ENCODE measurements at regions not wholly inside any gene's neighbourhood (a gene's known extent, or its start where the extent isn't known, plus 50 kb on each side); places are given as distances from the start of the nearest gene placed in this dataset.

DNA sequence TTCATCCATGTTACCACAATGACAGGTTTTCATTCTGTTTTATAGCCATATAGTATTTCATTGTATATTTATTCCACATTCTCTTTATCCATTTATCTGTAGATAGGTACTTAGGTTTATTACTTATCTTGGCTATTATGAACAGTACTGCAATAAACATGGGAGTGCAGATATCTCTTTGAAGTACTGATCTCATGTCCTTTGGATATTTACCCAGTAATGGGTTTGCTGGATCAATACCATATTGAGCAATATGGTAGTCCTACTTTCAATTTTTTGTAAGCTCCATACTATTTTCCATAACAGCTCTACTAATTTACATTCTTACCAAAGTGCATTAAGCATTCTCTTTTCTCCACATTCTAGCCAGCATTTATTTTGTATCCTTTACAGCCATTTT lies 235.8 kb upstream of the ALG10 start:
- ChIA-PET RAD21 (ENCODE audit: low non-redundant PET in 1 of 2, low total read pairs in 2 of 2, uncharacterized antibody in 2 of 2, unreplicated experiment in 2 of 2) (no interaction called here), POLR2A (no interaction called here), CTCF (no interaction called here)
- Histone ChIP-seq H3K79me2 (ENCODE audit: insufficient read depth, low read length) (no peaks in the 10 kb centered on the region), H3K27ac (ENCODE audit: low read depth, low read length) (no peak overlapping the region), H3K27me3 (ENCODE audit: insufficient read depth, low read length) (no peaks in the 10 kb centered on the region), H3K4me1 (ENCODE audit: control insufficient read depth in 1 of 2, insufficient read depth in 2 of 2, low read length in 2 of 2) (no peaks in the 10 kb centered on the region), H3K9me2 (ENCODE audit: insufficient read depth) (no peaks in the 10 kb centered on the region), H3K4me3 (replicated peaks in 1 of 2; ENCODE audit: low read depth in 1 of 2, low read length in 2 of 2) (no peak overlapping the region), H2AFZ (ENCODE audit: low read depth, low read length, poor library complexity, severe bottlenecking) (no peak overlapping the region), H3K36me3 (ENCODE audit: control insufficient read depth in 1 of 2, insufficient read depth in 2 of 2, low read length in 2 of 2) (no peaks in the 10 kb centered on the region), H3K4me2 (ENCODE audit: low read length) (no peak overlapping the region), H4K20me1 (ENCODE audit: insufficient read depth) (no peaks in the 10 kb centered on the region), H3K9ac (ENCODE audit: low read length) (no peak overlapping the region), H3K9me3 (ENCODE audit: control insufficient read depth in 1 of 2, insufficient read depth in 1 of 2, low read depth in 1 of 2, low read length in 2 of 2) (peaks cover 4 to 24% of the 10 kb centered on the region in 2 experiments; a peak in 2 of 4 replicates)
- DNase-seq (ENCODE audit: low read depth, low spot score) (no peak), ATAC-seq (no peak)
- BruUV-seq (replicated peaks), result no TSS peak
- no peak for TF ChIP-seq ELF1 (IDR thresholded peaks at IDR 0.05; ENCODE audit: borderline replicate concordance, low read depth)
- no peak for TF ChIP-seq ZFX (IDR thresholded peaks at IDR 0.05)
- TF ChIP-seq, protein P1, sequence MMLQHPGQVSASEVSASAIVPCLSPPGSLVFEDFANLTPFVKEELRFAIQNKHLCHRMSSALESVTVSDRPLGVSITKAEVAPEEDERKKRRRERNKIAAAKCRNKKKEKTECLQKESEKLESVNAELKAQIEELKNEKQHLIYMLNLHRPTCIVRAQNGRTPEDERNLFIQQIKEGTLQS (IDR thresholded peaks at IDR 0.05), result no peak
- no peak for TF ChIP-seq FOSL1 (IDR thresholded peaks at IDR 0.05; ENCODE audit: low read depth)
- TF ChIP-seq JUND (IDR thresholded peaks at IDR 0.05), result no peak
- TF ChIP-seq YY1 (IDR thresholded peaks at IDR 0.05; ENCODE audit: extremely low read depth, insufficient replicate concordance, low read depth, low read length), result no peak
- TF ChIP-seq, protein P2, sequence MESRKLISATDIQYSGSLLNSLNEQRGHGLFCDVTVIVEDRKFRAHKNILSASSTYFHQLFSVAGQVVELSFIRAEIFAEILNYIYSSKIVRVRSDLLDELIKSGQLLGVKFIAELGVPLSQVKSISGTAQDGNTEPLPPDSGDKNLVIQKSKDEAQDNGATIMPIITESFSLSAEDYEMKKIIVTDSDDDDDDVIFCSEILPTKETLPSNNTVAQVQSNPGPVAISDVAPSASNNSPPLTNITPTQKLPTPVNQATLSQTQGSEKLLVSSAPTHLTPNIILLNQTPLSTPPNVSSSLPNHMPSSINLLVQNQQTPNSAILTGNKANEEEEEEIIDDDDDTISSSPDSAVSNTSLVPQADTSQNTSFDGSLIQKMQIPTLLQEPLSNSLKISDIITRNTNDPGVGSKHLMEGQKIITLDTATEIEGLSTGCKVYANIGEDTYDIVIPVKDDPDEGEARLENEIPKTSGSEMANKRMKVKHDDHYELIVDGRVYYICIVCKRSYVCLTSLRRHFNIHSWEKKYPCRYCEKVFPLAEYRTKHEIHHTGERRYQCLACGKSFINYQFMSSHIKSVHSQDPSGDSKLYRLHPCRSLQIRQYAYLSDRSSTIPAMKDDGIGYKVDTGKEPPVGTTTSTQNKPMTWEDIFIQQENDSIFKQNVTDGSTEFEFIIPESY (IDR thresholded peaks at IDR 0.05; ENCODE audit: extremely low read depth, insufficient replicate concordance, low read length), result no peak
- no peak for TF ChIP-seq RAD21 (IDR thresholded peaks at IDR 0.05; ENCODE audit: low read depth)
- TF ChIP-seq, protein P3, sequence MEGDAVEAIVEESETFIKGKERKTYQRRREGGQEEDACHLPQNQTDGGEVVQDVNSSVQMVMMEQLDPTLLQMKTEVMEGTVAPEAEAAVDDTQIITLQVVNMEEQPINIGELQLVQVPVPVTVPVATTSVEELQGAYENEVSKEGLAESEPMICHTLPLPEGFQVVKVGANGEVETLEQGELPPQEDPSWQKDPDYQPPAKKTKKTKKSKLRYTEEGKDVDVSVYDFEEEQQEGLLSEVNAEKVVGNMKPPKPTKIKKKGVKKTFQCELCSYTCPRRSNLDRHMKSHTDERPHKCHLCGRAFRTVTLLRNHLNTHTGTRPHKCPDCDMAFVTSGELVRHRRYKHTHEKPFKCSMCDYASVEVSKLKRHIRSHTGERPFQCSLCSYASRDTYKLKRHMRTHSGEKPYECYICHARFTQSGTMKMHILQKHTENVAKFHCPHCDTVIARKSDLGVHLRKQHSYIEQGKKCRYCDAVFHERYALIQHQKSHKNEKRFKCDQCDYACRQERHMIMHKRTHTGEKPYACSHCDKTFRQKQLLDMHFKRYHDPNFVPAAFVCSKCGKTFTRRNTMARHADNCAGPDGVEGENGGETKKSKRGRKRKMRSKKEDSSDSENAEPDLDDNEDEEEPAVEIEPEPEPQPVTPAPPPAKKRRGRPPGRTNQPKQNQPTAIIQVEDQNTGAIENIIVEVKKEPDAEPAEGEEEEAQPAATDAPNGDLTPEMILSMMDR (IDR thresholded peaks at IDR 0.05 in 2 of 3, conservative IDR thresholded peaks at IDR 0.05 in 1 of 3; ENCODE audit: borderline replicate concordance in 1 of 3, insufficient read depth in 1 of 3, low read depth in 2 of 3, low read length in 2 of 3), result no peak
- intact Hi-C loops (cut with micrococcal nuclease), result no loop called here

Measured in HCT116 (cell line).